ENCODE measurements at regions not wholly inside any gene's neighbourhood (a gene's known extent, or its start where the extent isn't known, plus 50 kb on each side); places are given as distances from the start of the nearest gene placed in this dataset.
"Not testable (repeated sequence)": the region's sequence is repeated elsewhere in the genome, so short reads cannot be mapped to it uniquely, and the experiment has no call there.

DNA sequence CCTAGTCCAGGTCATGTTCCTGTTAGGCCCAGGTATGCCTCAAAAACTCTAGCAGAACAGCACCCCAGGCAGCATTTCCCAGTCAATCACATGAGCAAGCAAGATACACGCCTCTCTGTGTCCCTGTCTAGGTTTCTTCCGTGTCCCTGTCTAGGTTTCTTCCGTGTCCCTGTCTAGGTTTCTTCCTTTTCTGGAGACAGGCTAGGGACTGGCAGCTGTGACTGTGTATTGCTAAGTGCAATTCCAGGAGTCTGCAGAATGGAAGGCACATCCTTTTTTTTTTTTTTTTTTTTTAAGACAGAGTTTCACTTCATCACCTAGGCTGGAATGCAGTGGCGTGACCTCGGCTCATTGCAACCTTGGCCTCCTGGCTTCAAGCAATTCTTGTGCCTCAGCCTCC, 77.6 kb downstream of the SETD4 start:
- H3K4me3 Mint-ChIP-seq: no peak overlapping the region
- ATAC-seq: no peak

DNA sequence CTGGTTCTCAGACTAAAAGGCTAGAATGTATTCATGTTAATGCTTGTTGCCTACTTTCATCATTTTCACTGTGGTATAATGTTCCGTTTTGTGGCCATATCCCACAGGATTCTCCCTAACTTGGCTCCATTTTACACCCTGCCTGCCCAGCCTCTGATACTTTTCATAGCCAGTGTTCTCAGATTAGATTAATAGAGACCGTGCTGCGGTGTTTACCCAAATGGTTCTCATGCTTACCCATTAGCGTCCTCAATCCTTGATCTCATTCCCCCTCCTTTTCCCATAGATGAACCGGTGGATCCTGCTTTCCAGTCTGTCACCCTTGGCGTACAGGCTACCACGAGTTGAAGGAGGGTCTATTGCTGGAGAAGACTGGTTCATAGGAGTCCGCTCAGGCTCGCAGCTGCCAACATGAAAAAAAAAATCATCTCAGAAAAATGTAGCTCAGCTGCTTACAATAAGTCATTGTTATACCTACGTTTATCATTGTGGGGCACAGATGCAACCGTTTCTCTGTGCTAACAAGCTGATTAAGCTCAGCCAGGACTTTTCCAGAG, 78.7 kb downstream of the SETD4 start:
- ATAC-seq: no peak
- H3K9me3 Mint-ChIP-seq: no peaks in the 10 kb centered on the region
- H3K36me3 Mint-ChIP-seq: no peaks in the 10 kb centered on the region
- no peaks in the 10 kb centered on the region for H3K4me1 Mint-ChIP-seq
- no peak overlapping the region for H3K4me3 Mint-ChIP-seq
- H3K27ac Mint-ChIP-seq: no peak overlapping the region
- no peak for DNase-seq (ENCODE audit: low spot score in 2 of 2)

More for the DNA sequence above, 77.6 kb downstream of the SETD4 start:
- Mint-ChIP-seq H3K36me3 (no peaks in the 10 kb centered on the region), H3K4me1 (no peaks in the 10 kb centered on the region), H3K27ac (no peak overlapping the region), H3K9me3 (no peaks in the 10 kb centered on the region)
- no peak for DNase-seq (ENCODE audit: low spot score in 2 of 2)

GRCh38 chr21:35980821-35981220, 79.5 kb downstream of the SETD4 start:
- Mint-ChIP-seq H3K4me1 (no peaks in the 10 kb centered on the region), H3K27ac (no peak overlapping the region), H3K9me3 (no peaks in the 10 kb centered on the region), H3K36me3 (no peaks in the 10 kb centered on the region), H3K4me3 (no peak overlapping the region)
- ATAC-seq: no peak
- DNase-seq (ENCODE audit: low spot score in 2 of 2): no peak

GRCh38 chr21:35977860-35978259, 82.5 kb downstream of the SETD4 start:
- not testable (repeated sequence) for H3K36me3 Mint-ChIP-seq; DNase-seq (ENCODE audit: low spot score in 2 of 2); H3K4me1 Mint-ChIP-seq; H3K27ac Mint-ChIP-seq; H3K4me3 Mint-ChIP-seq; H3K9me3 Mint-ChIP-seq; ATAC-seq

- ATAC-seq (no peak), DNase-seq (ENCODE audit: low spot score in 2 of 2) (no peak)
- H3K27ac Mint-ChIP-seq: no peak overlapping the region
- H3K9me3 Mint-ChIP-seq: no peaks in the 10 kb centered on the region
- no peaks in the 10 kb centered on the region for H3K4me1 Mint-ChIP-seq
- no peaks in the 10 kb centered on the region for H3K36me3 Mint-ChIP-seq
- H3K4me3 Mint-ChIP-seq: no peak overlapping the region
These were observed 83.4 kb downstream of the SETD4 start for GRCh38 chr21:35976929-35977328.

DNA sequence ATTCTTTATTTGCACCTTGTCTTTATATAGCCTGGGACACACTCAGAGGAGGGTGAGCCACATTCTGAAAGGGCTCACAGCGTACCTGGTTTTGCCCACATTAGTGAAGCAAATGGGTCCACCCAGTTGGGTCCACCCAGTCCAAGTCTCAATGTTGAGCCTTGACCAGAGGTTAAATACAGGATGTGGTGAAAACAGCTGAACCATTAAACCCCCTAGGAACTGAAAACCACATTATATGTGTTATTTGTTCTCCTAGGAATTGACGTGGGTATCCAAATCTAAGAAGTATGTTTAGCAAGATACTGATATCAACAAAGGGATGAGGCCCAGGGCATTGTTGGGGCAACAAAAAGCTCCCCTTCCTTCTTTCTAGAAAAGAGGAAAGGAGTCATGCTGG, 83.8 kb downstream of the SETD4 start:
- Mint-ChIP-seq H3K4me3 (no peak overlapping the region), H3K36me3 (no peaks in the 10 kb centered on the region), H3K4me1 (no peaks in the 10 kb centered on the region), H3K9me3 (no peaks in the 10 kb centered on the region), H3K27ac (no peak overlapping the region)
- DNase-seq (ENCODE audit: low spot score in 2 of 2) (no peak), ATAC-seq (no peak)

DNA sequence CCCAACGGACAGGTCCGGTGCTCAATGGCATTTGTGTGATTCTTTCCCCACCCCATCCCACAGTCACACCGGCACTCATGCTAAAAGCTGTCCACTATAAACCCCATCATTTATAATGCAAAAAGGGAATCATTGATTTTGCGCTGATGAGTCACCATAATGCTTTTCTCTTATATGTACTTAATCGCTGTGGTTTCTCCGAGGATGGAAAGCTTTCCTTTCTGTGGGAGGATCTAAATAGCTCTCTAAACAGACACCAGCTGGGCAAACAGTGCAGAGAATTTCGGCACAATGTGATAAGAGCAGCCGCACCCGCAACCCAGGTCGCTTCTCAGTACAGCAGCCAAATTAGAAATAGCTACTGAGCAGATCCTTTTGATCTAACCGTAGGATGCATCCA, 85.6 kb downstream of the SETD4 start:
- no peak overlapping the region for H3K27ac Mint-ChIP-seq
- no peaks in the 10 kb centered on the region for H3K4me1 Mint-ChIP-seq
- ATAC-seq (no peak), DNase-seq (ENCODE audit: low spot score in 2 of 2) (no peak)
- H3K36me3 Mint-ChIP-seq: no peaks in the 10 kb centered on the region
- no peak overlapping the region for H3K4me3 Mint-ChIP-seq
- H3K9me3 Mint-ChIP-seq: no peaks in the 10 kb centered on the region

- no peak overlapping the region for H3K27ac Mint-ChIP-seq
- no peaks in the 10 kb centered on the region for H3K9me3 Mint-ChIP-seq
- no peak overlapping the region for H3K4me3 Mint-ChIP-seq
- no peak for ATAC-seq
- no peaks in the 10 kb centered on the region for H3K36me3 Mint-ChIP-seq
- H3K4me1 Mint-ChIP-seq: no peaks in the 10 kb centered on the region
- no peak for DNase-seq (ENCODE audit: low spot score in 2 of 2)
These were observed 88.5 kb downstream of the SETD4 start for GRCh38 chr21:35971824-35972223.

GRCh38 chr21:35969281-35969680, 91.0 kb downstream of the SETD4 start:
- Mint-ChIP-seq H3K9me3 (no peaks in the 10 kb centered on the region), H3K36me3 (no peaks in the 10 kb centered on the region), H3K27ac (no peak overlapping the region), H3K4me1 (no peaks in the 10 kb centered on the region), H3K4me3 (no peak overlapping the region)
- DNase-seq (ENCODE audit: low spot score in 2 of 2) (no peak), ATAC-seq (no peak)

- Mint-ChIP-seq H3K9me3 (no peaks in the 10 kb centered on the region), H3K4me1 (no peaks in the 10 kb centered on the region), H3K36me3 (no peaks in the 10 kb centered on the region), H3K27ac (no peak overlapping the region), H3K4me3 (no peak overlapping the region)
- DNase-seq (ENCODE audit: low spot score in 2 of 2) (no peak), ATAC-seq (no peak)
These were observed 91.8 kb downstream of the SETD4 start for GRCh38 chr21:35968564-35968963.

GRCh38 chr21:35965699-35966098, 94.6 kb downstream of the SETD4 start:
- ATAC-seq: no peak

GRCh38 chr21:35963920-35964451, 96.3 kb downstream of the SETD4 start:
- no peaks in the 10 kb centered on the region for H3K4me1 Mint-ChIP-seq
- no peak for ATAC-seq
- H3K4me3 Mint-ChIP-seq: no peak overlapping the region
- DNase-seq (ENCODE audit: low spot score in 2 of 2): no peak
- no peak overlapping the region for H3K27ac Mint-ChIP-seq
- no peaks in the 10 kb centered on the region for H3K9me3 Mint-ChIP-seq
- H3K36me3 Mint-ChIP-seq: no peaks in the 10 kb centered on the region

More at GRCh38 chr21:35965699-35966098, 94.6 kb downstream of the SETD4 start:
- no peak overlapping the region for H3K4me3 Mint-ChIP-seq
- no peaks in the 10 kb centered on the region for H3K9me3 Mint-ChIP-seq
- H3K27ac Mint-ChIP-seq: no peak overlapping the region
- H3K36me3 Mint-ChIP-seq: no peaks in the 10 kb centered on the region
- no peaks in the 10 kb centered on the region for H3K4me1 Mint-ChIP-seq
- DNase-seq (ENCODE audit: low spot score in 2 of 2): no peak

GRCh38 chr21:35962917-35963316, 97.4 kb downstream of the SETD4 start:
- Mint-ChIP-seq H3K4me3 (no peak overlapping the region), H3K36me3 (no peaks in the 10 kb centered on the region), H3K9me3 (no peaks in the 10 kb centered on the region), H3K27ac (no peak overlapping the region), H3K4me1 (no peaks in the 10 kb centered on the region)
- no peak for DNase-seq (ENCODE audit: low spot score in 2 of 2)
- no peak for ATAC-seq

- no peaks in the 10 kb centered on the region for H3K4me1 Mint-ChIP-seq
- no peaks in the 10 kb centered on the region for H3K36me3 Mint-ChIP-seq
- H3K4me3 Mint-ChIP-seq: no peak overlapping the region
- no peaks in the 10 kb centered on the region for H3K9me3 Mint-ChIP-seq
- ATAC-seq: no peak
- no peak for DNase-seq (ENCODE audit: low spot score in 2 of 2)
- no peak overlapping the region for H3K27ac Mint-ChIP-seq
These were observed 106.3 kb downstream of the SETD4 start for GRCh38 chr21:35954066-35954465.

GRCh38 chr21:35953597-35953996, 106.7 kb downstream of the SETD4 start:
- H3K9me3 Mint-ChIP-seq: no peaks in the 10 kb centered on the region
- no peak overlapping the region for H3K27ac Mint-ChIP-seq
- DNase-seq (ENCODE audit: low spot score in 2 of 2) (no peak), ATAC-seq (no peak)
- no peak overlapping the region for H3K4me3 Mint-ChIP-seq
- H3K36me3 Mint-ChIP-seq: no peaks in the 10 kb centered on the region
- H3K4me1 Mint-ChIP-seq: no peaks in the 10 kb centered on the region

GRCh38 chr21:35952651-35953340, 107.5 kb downstream of the SETD4 start:
- Mint-ChIP-seq H3K4me3 (no peak overlapping the region), H3K27ac (no peak overlapping the region), H3K4me1 (no peaks in the 10 kb centered on the region), H3K9me3 (no peaks in the 10 kb centered on the region), H3K36me3 (no peaks in the 10 kb centered on the region)
- DNase-seq (ENCODE audit: low spot score in 2 of 2): no peak
- ATAC-seq: no peak
